SW 1271 (cell line): ENCODE measurements at regions not wholly inside any gene's neighbourhood (a gene's known extent, or its start where the extent isn't known, plus 50 kb on each side); places are given as distances from the start of the nearest gene placed in this dataset.

Experiments used
- DNase-seq, 2 experiments: peaks; one replicate each; lab custom pipeline; 2025; lab: John Stamatoyannopoulos, UW

GRCh38 chr3:72259755-72260587 is 475.0 kb upstream of the PROK2 start:
- DNase-seq, result no peak

- DNase-seq, result no peak
Measured at GRCh38 chr3:72258361-72259141, 473.6 kb upstream of the PROK2 start.

GRCh38 chr3:72257738-72258137 is 472.8 kb upstream of the PROK2 start:
- DNase-seq, result no peak

- DNase-seq, result no peak
Measured at GRCh38 chr3:72257203-72257602, 472.3 kb upstream of the PROK2 start.

- no peak for DNase-seq
Measured at GRCh38 chr3:72256716-72257115, 471.8 kb upstream of the PROK2 start.

- no peak for DNase-seq
Measured at GRCh38 chr3:72255791-72256559, 471.0 kb upstream of the PROK2 start.

GRCh38 chr3:72255191-72255590 is 470.2 kb upstream of the PROK2 start:
- DNase-seq, result no peak

- DNase-seq, result no peak
Measured at GRCh38 chr3:72254483-72254882, 469.5 kb upstream of the PROK2 start.

GRCh38 chr3:72250725-72251124 is 465.8 kb upstream of the PROK2 start:
- no peak for DNase-seq

- no peak for DNase-seq
Measured at GRCh38 chr3:72248869-72249268, 463.9 kb upstream of the PROK2 start.

GRCh38 chr3:72248389-72248761 is 463.4 kb upstream of the PROK2 start:
- DNase-seq, result no peak

- DNase-seq, result no peak
Measured at GRCh38 chr3:72247645-72248388, 462.9 kb upstream of the PROK2 start.

- DNase-seq, result no peak
Measured at GRCh38 chr3:72247126-72247525, 462.2 kb upstream of the PROK2 start.

GRCh38 chr3:72246685-72247084 is 461.7 kb upstream of the PROK2 start:
- DNase-seq, result no peak

- no peak for DNase-seq
Measured at GRCh38 chr3:72245183-72245811, 460.3 kb upstream of the PROK2 start.

- DNase-seq, result no peak
Measured at GRCh38 chr3:72244396-72244795, 459.4 kb upstream of the PROK2 start.

GRCh38 chr3:72242326-72242725 is 457.4 kb upstream of the PROK2 start:
- DNase-seq, result no peak

GRCh38 chr3:72241525-72241924 is 456.6 kb upstream of the PROK2 start:
- DNase-seq, result no peak

- DNase-seq, result no peak
Measured at GRCh38 chr3:72240531-72240930, 455.6 kb upstream of the PROK2 start.

GRCh38 chr3:72238801-72239200 is 453.9 kb upstream of the PROK2 start:
- DNase-seq, result no peak

GRCh38 chr3:72238010-72238691 is 453.2 kb upstream of the PROK2 start:
- DNase-seq, result no peak
